NCI-H146 treated with DMSO at 0.1 percent for 48 hours (cell line): ENCODE measurements at regions not wholly inside any gene's neighbourhood (a gene's known extent, or its start where the extent isn't known, plus 50 kb on each side); places are given as distances from the start of the nearest gene placed in this dataset.
"Not testable (repeated sequence)": the region's sequence is repeated elsewhere in the genome, so short reads cannot be mapped to it uniquely, and the experiment has no call there.

Experiments used
- DNase-seq: peaks from one replicate; lab custom pipeline; 2025; ENCODE audit not compliant: unreplicated experiment; lab: John Stamatoyannopoulos, UW

- no peak for DNase-seq
These were observed 277.1 kb downstream of the EDEM1 start for GRCh38 chr3:5464649-5465048.

GRCh38 chr3:5465183-5465582 is 277.7 kb downstream of the EDEM1 start:
- no peak for DNase-seq

- DNase-seq: no peak
These were observed 278.6 kb downstream of the EDEM1 start for GRCh38 chr3:5466065-5466464.

- DNase-seq: no peak
These were observed 279.2 kb downstream of the EDEM1 start for GRCh38 chr3:5466717-5467116.

GRCh38 chr3:5473471-5473870 is 286.0 kb downstream of the EDEM1 start:
- no peak for DNase-seq

- DNase-seq: no peak
These were observed 288.9 kb downstream of the EDEM1 start for GRCh38 chr3:5476403-5476802.

- DNase-seq: no peak
These were observed 291.8 kb downstream of the EDEM1 start for GRCh38 chr3:5479229-5479799.

- no peak for DNase-seq
These were observed 292.7 kb downstream of the EDEM1 start for GRCh38 chr3:5480190-5480589.

DNA sequence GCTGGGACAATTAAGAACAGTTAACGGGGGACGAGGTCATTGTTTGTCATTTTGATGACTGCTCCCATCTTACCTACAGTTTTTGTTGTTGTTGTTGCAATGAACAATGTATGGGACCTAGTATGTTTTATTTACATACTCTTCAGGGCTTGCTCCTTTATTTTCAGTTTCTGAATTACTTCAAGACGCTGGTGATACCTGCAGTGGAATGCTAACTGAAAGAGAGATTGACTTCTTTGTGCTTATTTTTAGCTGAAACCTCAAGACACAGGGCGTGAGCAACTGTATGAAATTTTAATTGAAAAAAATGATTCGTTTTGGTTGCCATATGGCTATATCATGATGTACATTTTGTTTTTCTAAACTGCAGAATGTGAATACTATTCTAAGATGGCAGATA is 297.9 kb downstream of the EDEM1 start:
- DNase-seq: no peak

- DNase-seq: no peak
These were observed 301.3 kb downstream of the EDEM1 start for GRCh38 chr3:5488771-5489170.

DNA sequence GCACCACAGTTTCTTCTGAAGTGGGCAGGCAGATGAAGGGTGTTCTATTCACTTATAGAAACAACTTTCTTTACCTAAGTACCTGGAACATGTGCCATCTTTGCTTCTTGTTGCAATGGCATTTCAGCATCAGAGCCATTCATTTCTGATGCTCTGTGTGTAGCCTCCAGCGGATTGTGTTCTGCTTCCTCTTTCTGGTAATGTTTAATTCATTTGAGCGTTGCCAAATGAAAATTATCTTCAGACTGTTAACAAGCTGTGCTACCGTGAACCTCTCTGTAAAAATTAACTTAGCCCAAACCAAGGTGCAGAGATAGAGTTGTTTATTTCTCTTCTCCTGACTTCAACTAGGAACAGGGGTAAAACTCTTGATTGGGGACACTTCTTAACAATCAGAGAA is 302.0 kb downstream of the EDEM1 start:
- DNase-seq: no peak

DNA sequence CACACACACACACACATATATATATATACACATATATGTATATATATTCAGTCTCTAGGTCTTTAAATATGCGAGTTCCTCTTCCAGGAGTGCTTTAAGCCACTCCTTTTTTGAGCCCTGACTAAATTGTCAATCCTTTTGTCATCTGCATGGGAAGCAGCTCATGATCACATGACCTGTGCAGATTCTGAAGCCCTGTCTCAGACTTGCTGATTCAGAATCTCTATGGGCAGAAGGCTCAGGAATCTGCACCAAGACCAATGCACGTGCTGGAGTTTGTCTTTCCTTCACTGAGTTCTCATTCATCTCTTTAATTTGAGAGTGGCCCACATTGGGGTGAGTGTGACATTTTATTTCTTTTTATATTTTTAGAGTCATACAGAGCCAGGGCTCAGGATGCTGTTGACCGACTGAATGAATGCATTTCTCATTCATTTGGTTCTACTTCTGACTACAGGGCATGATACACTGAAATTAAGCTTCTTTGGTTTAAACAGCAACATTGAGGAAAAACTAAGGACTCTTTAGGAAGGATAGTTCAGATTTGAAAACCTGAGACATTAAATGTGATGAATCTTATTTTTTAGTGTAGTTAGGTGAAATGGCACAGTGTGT is 307.5 kb downstream of the EDEM1 start:
- no peak for DNase-seq

- no peak for DNase-seq
These were observed 310.0 kb downstream of the EDEM1 start for GRCh38 chr3:5497497-5497896.

GRCh38 chr3:5498981-5499380 is 311.5 kb downstream of the EDEM1 start:
- DNase-seq: no peak

DNA sequence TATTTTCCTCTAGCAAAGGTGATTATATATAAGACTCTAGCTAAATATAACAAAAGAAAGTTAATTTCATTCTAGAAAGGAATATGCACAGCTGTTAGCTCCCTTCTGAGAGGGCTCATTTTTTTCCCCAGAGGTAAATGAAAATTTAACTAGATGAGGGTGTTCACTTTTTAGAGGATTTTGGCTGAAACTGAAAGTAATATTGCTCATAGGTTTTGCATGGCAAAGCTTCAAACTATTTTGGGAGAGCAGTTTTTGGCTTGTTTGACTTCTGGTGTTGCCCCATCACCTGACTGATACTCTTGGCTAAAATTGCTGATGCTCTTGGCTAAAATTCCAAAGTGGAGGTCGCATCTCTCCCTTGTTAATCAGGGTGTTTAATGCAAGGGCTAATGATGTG is 311.9 kb downstream of the EDEM1 start:
- DNase-seq: no peak

DNA sequence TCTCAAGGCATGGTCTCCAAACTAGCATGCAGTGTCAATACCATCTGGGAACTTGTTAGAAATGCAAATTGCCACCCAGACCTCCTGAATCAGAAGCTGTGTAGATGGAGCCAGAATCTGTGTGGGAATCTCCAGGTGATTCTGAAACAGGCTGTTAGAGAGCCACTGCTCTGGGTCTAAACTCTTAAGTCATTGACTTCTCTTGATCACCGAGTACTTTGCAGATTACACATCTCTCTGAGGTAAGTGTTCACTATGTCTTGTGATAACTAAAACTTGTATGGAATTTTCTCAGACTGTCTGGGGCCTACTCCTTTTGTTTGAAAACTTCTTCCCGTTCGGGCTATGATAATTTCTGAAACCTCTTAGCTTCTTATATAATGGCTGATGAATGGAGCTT is 315.6 kb downstream of the EDEM1 start:
- no peak for DNase-seq

- DNase-seq: no peak
These were observed 316.6 kb downstream of the EDEM1 start for GRCh38 chr3:5504135-5504534.

DNA sequence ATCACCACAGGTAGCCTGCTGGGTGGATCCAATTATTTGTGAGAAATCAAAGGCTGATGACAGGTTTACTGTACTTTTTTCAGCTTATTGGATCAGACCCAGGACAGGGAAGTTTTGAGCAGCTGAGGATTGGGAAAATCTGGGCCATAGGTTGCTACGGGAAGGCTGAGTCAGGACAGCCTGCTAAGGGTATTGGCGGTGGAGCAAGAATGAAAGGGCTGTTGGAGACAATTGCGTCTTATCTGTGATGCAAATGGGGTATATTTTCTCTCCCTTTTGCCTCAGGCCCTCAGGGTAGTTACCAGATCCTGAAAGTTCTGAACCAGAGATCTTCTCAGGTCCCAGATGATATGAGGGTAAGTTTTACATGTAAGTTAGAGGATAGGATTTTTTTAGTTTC is 317.7 kb downstream of the EDEM1 start:
- DNase-seq: no peak

DNA sequence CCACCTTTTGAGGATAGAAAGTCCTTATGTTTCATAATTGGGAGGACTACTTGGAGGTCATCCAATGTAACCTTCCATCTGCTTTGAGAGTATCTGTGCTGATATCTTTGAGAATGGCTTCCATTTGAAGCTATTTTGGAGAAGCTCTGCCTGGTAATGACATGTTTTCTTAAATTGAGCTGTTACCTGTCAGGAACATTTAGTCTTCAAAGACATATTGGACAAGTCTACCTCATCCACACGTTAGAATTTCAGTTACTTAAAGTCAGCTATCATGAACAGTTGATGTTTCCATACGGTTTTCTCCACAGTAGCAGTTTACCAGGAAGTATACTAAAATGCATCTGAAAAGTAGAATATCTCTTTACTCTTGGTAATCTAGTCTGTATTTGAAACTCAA is 318.5 kb downstream of the EDEM1 start:
- no peak for DNase-seq

GRCh38 chr3:5508860-5509259 is 321.4 kb downstream of the EDEM1 start:
- not testable (repeated sequence) for DNase-seq

- no peak for DNase-seq
These were observed 322.8 kb downstream of the EDEM1 start for GRCh38 chr3:5510300-5510699.

- DNase-seq: no peak
These were observed 330.4 kb downstream of the EDEM1 start for GRCh38 chr3:5517921-5518320.

DNA sequence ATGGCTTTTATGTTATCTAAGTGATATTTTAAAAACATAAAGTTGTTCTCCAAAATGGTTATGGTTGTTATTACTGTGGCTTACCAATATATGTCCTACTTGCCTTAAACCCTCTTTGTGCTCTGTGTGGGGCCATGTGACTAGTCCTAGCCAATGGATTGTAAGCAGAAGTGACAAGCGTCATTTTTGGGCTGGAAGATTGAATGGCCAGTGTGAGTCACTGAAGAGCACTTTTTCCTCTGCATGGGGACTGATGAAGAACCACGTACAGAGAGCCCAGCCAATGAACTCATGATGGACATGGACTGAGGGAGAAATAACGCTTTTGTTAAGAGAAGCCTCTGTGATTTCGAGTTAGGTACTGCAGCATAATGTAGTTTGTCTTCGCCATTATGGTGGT is 332.7 kb downstream of the EDEM1 start:
- no peak for DNase-seq
